ENCODE measurements at regions not wholly inside any gene's neighbourhood (a gene's known extent, or its start where the extent isn't known, plus 50 kb on each side); places are given as distances from the start of the nearest gene placed in this dataset.

- TF ChIP-seq EZH2 (IDR thresholded peaks at IDR 0.05), result no peak
- no peak for TF ChIP-seq POLR2AphosphoS5 (IDR thresholded peaks at IDR 0.05; ENCODE audit: borderline replicate concordance, low read depth, low read length)
- TF ChIP-seq FOXP2 (optimal IDR thresholded peaks at IDR 0.05; ENCODE audit: control extremely low read depth, extremely low read length, insufficient read depth), result no peak
These were observed 286.6 kb upstream of the ZP4 start for GRCh38 chr1:238177351-238177750.

Measured in SK-N-MC (cell line).